A673 (cell line): ENCODE measurements at regions not wholly inside any gene's neighbourhood (a gene's known extent, or its start where the extent isn't known, plus 50 kb on each side); places are given as distances from the start of the nearest gene placed in this dataset.

ENCODE experiments used
- BruUV-seq: library from RNA; stranded (reverse); fragments of 400-500 nt; replicated peaks from 2 replicates; lab custom pipeline; 2021; lab: Mats Ljungman, UMichigan
- CTCF ChIA-PET: fragments of 300-600 bp; sonication (Branson Sonifier 250); formaldehyde crosslinking; loops from one replicate; lab custom pipeline; 2022; ENCODE audit warnings: antibody characterized with exemption; lab: Charles Lee
- POLR2A ChIA-PET: fragments of 300-600 bp; sonication (Branson Sonifier 250); formaldehyde crosslinking; loops from one replicate; lab custom pipeline; 2022; ENCODE audit warnings: antibody characterized with exemption; ENCODE audit not compliant: low non-redundant PET; lab: Charles Lee
- DNase-seq: peaks from one replicate; pipeline ENCODE4 v3.0.0-alpha.2; 2015; ENCODE audit warnings: low spot score
- H3K27ac ChIP-seq: fragments of 200-600 bp; sonication (generic); 2 replicates; pipeline ENCODE4 v1.5.1; 2016; ENCODE audit warnings: mixed run types, low read depth, mild to moderate bottlenecking, mixed read lengths, antibody characterized with exemption, low read length; ENCODE audit not compliant: poor library complexity, severe bottlenecking
- H3K27me3 ChIP-seq: fragments of 200-600 bp; sonication (generic); replicated peaks from 2 replicates; pipeline ENCODE4 v1.6.1; 2017; ENCODE audit warnings: mixed run types, low read depth, mild to moderate bottlenecking, mixed read lengths, antibody characterized with exemption, low read length; ENCODE audit not compliant: insufficient read depth, poor library complexity
- H3K36me3 ChIP-seq: fragments of 200-600 bp; sonication (generic); 2 replicates; pipeline ENCODE4 v1.6.1; 2016; ENCODE audit warnings: mixed run types, mild to moderate bottlenecking, mixed read lengths, antibody characterized with exemption, low read length; ENCODE audit not compliant: insufficient read depth, poor library complexity, severe bottlenecking
- H3K4me1 ChIP-seq: fragments of 200-600 bp; sonication (generic); 2 replicates; pipeline ENCODE4 v1.6.1; 2017; ENCODE audit warnings: mixed run types, mild to moderate bottlenecking, mixed read lengths, antibody characterized with exemption, low read length; ENCODE audit not compliant: insufficient read depth, poor library complexity, severe bottlenecking
- H3K4me3 ChIP-seq: fragments of 200-600 bp; sonication (generic); 2 replicates; pipeline ENCODE4 v1.5.1; 2016; ENCODE audit warnings: low read depth, mixed run types, mild to moderate bottlenecking, mixed read lengths, low read length; ENCODE audit not compliant: poor library complexity, severe bottlenecking
- H3K9me3 ChIP-seq: fragments of 200-600 bp; sonication (generic); 2 replicates; pipeline ENCODE4 v1.6.1; 2016; ENCODE audit warnings: mixed run types, low read depth, mild to moderate bottlenecking, mixed read lengths, antibody characterized with exemption, low read length; ENCODE audit not compliant: poor library complexity, severe bottlenecking
- EZH2 ChIP-seq: fragments of 200-600 bp; sonication (generic); IDR thresholded peaks from 2 replicates; pipeline ENCODE4 v1.6.1; 2017; ENCODE audit warnings: borderline replicate concordance, low read depth, mild to moderate bottlenecking, mixed read lengths, antibody characterized with exemption, low read length; ENCODE audit not compliant: poor library complexity, severe bottlenecking
- intact Hi-C: fragments of 100-400 bp; cut with micrococcal nuclease; formaldehyde crosslinking; loops from one replicate; pipeline ENCODE4 v1.10.0; 2022; ENCODE audit not compliant: unreplicated experiment
- TF ChIP-seq, protein P1 (sequence below): fragments of 300-800, 200-600 bp; sonication (generic); conservative IDR thresholded peaks from 2 replicates; pipeline ENCODE4 v1.5.1; 2017; ENCODE audit warnings: low read depth, mild to moderate bottlenecking, antibody characterized with exemption, low read length, moderate library complexity, mixed read lengths

DNA sequence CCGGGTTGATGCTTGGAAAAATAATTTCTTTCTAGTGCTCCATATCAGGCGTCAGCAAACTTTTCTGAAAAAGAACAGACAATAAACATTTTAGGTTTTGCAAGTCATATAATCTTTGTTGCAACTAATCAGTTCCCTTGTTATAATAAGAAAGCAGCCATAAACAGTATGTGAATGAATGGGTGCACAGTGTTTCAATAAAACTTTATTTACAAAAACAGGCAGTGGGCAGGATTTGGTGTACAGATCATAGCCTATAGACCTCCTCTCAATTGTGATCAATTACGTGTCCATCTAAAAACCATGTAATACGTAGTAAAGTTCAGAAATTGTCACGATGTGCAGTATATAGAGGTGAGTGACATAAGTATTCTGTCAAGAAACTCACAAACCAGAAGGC, 143.4 kb downstream of the AREG start:
- Histone ChIP-seq H3K27ac (no peak overlapping the region), H3K27me3 (no peaks in the 10 kb centered on the region), H3K36me3 (no peaks in the 10 kb centered on the region), H3K9me3 (no peaks in the 10 kb centered on the region), H3K4me1 (no peaks in the 10 kb centered on the region), H3K4me3 (no peak overlapping the region)
- BruUV-seq, result no TSS peak
- ChIA-PET CTCF (no interaction called here), POLR2A (no interaction called here)
- TF ChIP-seq EZH2, result no peak
- TF ChIP-seq, protein P1, sequence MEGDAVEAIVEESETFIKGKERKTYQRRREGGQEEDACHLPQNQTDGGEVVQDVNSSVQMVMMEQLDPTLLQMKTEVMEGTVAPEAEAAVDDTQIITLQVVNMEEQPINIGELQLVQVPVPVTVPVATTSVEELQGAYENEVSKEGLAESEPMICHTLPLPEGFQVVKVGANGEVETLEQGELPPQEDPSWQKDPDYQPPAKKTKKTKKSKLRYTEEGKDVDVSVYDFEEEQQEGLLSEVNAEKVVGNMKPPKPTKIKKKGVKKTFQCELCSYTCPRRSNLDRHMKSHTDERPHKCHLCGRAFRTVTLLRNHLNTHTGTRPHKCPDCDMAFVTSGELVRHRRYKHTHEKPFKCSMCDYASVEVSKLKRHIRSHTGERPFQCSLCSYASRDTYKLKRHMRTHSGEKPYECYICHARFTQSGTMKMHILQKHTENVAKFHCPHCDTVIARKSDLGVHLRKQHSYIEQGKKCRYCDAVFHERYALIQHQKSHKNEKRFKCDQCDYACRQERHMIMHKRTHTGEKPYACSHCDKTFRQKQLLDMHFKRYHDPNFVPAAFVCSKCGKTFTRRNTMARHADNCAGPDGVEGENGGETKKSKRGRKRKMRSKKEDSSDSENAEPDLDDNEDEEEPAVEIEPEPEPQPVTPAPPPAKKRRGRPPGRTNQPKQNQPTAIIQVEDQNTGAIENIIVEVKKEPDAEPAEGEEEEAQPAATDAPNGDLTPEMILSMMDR, result no peak
- intact Hi-C loops, result no loop called here
- no peak for DNase-seq

DNA sequence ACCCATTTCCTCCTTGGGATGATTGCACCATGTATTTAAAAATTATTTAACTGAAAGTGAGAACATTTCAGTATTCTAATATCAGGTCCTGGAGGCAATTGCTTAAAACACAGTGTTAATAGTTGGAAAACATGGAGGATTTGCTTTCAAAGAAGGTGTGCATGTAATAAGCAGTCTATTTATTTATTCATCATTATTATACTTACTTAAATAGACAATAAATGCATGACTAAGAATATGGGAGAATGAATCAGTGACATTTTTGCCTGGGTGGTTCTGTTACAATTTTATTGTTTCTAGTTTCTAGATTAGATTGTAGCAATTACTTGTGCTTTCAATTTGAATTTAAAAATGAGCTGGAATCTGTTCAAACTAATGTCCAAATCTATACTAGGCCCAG, 145.5 kb downstream of the AREG start:
- ChIA-PET CTCF (no interaction called here), POLR2A (no interaction called here)
- H3K27me3 ChIP-seq, result no peaks in the 10 kb centered on the region
- no peaks in the 10 kb centered on the region for H3K9me3 ChIP-seq
- DNase-seq, result no peak
- no TSS peak for BruUV-seq
- no peaks in the 10 kb centered on the region for H3K36me3 ChIP-seq
- no peak overlapping the region for H3K4me3 ChIP-seq
- no peak for TF ChIP-seq EZH2
- TF ChIP-seq, protein P1, result no peak
- intact Hi-C loops, result no loop called here
- no peaks in the 10 kb centered on the region for H3K4me1 ChIP-seq
- H3K27ac ChIP-seq, result no peak overlapping the region

DNA sequence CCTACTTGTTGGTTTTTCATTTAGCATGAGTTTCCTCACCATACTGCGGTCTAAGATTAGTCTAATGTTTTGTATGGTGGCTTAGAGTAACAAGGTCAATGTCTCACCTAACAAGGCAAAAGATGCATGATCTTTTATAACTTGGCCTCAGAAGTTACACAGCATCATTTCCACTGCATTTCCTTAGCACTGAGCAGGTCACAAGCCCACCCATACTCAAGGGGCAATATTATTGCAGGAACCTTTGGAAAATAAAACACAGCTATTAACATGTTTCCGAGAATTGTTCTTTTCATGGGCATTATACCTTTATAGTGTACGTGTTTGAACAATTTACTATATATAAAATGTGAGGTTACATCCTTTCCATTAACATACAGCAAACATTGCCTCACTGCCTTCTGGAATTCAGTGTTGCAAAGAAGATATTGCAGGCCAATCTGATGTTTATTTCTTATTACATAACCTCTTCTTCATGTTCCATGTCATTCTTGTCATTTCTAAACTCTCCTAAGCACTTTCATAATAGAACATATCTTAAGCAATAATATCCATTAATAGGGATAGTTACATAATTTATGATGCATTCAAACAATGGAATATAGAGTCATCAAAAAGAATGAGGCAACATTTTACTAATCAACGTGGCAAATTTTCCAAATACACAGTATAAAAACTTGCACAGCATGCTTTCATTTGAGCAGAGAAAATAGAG, 153.8 kb downstream of the AREG start:
- BruUV-seq, result no TSS peak
- Histone ChIP-seq H3K27ac (no peak overlapping the region), H3K9me3 (no peaks in the 10 kb centered on the region), H3K4me1 (no peaks in the 10 kb centered on the region), H3K27me3 (no peaks in the 10 kb centered on the region), H3K36me3 (no peaks in the 10 kb centered on the region), H3K4me3 (no peak overlapping the region)
- intact Hi-C loops, result no loop called here
- CTCF ChIA-PET, result no interaction called here
- TF ChIP-seq EZH2, result no peak
- TF ChIP-seq, protein P1, result no peak
- POLR2A ChIA-PET, result no interaction called here
- no peak for DNase-seq
